Ectodermal cell (in vitro differentiated cells): ENCODE measurements at regions not wholly inside any gene's neighbourhood (a gene's known extent, or its start where the extent isn't known, plus 50 kb on each side); places are given as distances from the start of the nearest gene placed in this dataset.

ENCODE experiments used
- H3K27ac ChIP-seq: 2 replicates; pipeline ENCODE4 v1.7.0; 2013; ENCODE audit warnings: mild to moderate bottlenecking, low read depth, low read length; ENCODE audit not compliant: insufficient read depth, poor library complexity, severe bottlenecking
- H3K27me3 ChIP-seq: 2 replicates; pipeline ENCODE4 v1.7.0; 2013; ENCODE audit warnings: mild to moderate bottlenecking, low read length; ENCODE audit not compliant: insufficient read depth, control insufficient read depth, poor library complexity, severe bottlenecking
- H3K36me3 ChIP-seq: one replicate; pipeline ENCODE4 v1.7.0; 2013; ENCODE audit warnings: low read length; ENCODE audit not compliant: control insufficient read depth, insufficient read depth
- H3K4me1 ChIP-seq: one replicate; pipeline ENCODE4 v1.7.0; 2013; ENCODE audit warnings: low read length; ENCODE audit not compliant: control insufficient read depth, insufficient read depth
- H3K4me3 ChIP-seq: 2 replicates; pipeline ENCODE4 v1.7.0; 2013; ENCODE audit warnings: low read depth, low read length, control low read depth; ENCODE audit not compliant: insufficient read depth
- H3K9me3 ChIP-seq: 2 replicates; pipeline ENCODE4 v1.7.0; 2013; ENCODE audit warnings: mild to moderate bottlenecking, low read length, moderate library complexity; ENCODE audit not compliant: control insufficient read depth
- WGBS, 2 experiments: methylation state at CpG; one replicate each; pipeline ENCODE4 v1.1.7; 2013; ENCODE audit warnings: missing lambda C conversion rate in 2 of 2; 5-methylcytosine and 5-hydroxymethylcytosine counted together

GRCh38 chr3:80116281-80116680, 348.5 kb upstream of the ROBO1 start:
- no peaks in the 10 kb centered on the region for H3K9me3 ChIP-seq
- H3K27ac ChIP-seq = no peak overlapping the region
- no peak overlapping the region for H3K4me3 ChIP-seq
- no peaks in the 10 kb centered on the region for H3K27me3 ChIP-seq
- H3K4me1 ChIP-seq = no peaks in the 10 kb centered on the region
- 90 to 97% methylated on average over 2 to 3 of the region's 3 CpGs for WGBS, 2 experiments
- H3K36me3 ChIP-seq = no peaks in the 10 kb centered on the region

DNA sequence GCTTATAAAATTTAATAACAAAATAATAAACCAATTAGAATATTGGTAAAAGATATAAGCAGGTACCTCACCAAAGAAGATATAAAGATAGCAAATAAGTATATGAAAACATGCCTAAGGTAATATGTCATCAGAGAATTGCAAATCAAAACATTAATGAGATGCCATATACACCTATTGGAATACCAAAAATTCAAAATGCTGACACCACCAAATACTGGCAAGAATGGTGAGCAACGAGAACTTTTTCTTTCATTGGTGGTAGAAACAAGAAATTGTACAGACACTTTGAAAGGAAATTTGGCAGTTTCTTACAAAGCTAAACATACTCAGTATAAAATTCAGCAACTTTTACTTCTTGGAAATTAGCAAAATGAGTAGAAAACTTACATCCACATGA, 346.9 kb upstream of the ROBO1 start:
- Histone ChIP-seq H3K4me1 (no peaks in the 10 kb centered on the region), H3K27me3 (no peaks in the 10 kb centered on the region), H3K9me3 (no peaks in the 10 kb centered on the region), H3K27ac (no peak overlapping the region), H3K36me3 (no peaks in the 10 kb centered on the region), H3K4me3 (no peak overlapping the region)
- WGBS, 2 experiments = 88 to 100% methylated on average over 1 of the region's 1 CpG

GRCh38 chr3:80113331-80113730, 345.5 kb upstream of the ROBO1 start:
- Histone ChIP-seq H3K4me1 (no peaks in the 10 kb centered on the region), H3K4me3 (no peak overlapping the region), H3K9me3 (no peaks in the 10 kb centered on the region), H3K27me3 (no peaks in the 10 kb centered on the region), H3K36me3 (no peaks in the 10 kb centered on the region), H3K27ac (no peak overlapping the region)
- WGBS, 2 experiments = 92 to 93% methylated on average over 1 of the region's 1 CpG

- no peaks in the 10 kb centered on the region for H3K9me3 ChIP-seq
- WGBS, 2 experiments = no CpG with 5 or more reads among the region's 1 CpG
- H3K27me3 ChIP-seq = no peaks in the 10 kb centered on the region
- H3K27ac ChIP-seq = no peak overlapping the region
- no peak overlapping the region for H3K4me3 ChIP-seq
- H3K4me1 ChIP-seq = no peaks in the 10 kb centered on the region
- H3K36me3 ChIP-seq = no peaks in the 10 kb centered on the region
Observed at GRCh38 chr3:80099559-80100066, 331.8 kb upstream of the ROBO1 start.

DNA sequence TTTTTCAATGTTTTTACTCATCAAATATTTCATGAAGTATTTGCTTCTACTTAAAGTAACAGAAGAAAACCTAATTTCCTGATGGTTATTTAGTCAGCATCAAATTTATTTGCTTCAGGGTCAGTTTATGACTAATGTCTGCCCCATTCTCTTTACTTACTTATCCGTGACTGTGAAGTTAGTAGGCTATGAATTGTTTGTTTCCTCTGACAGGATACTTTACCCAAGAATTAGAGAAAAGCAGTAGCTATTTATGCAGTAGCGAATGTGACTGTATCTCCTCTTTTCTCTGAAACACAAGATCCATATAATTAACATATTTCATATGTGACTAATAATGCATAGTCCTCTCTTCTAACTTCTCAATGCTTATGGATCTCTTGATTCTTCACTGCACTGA, 329.9 kb upstream of the ROBO1 start:
- Histone ChIP-seq H3K27ac (no peak overlapping the region), H3K4me1 (no peaks in the 10 kb centered on the region), H3K9me3 (no peaks in the 10 kb centered on the region), H3K36me3 (no peaks in the 10 kb centered on the region), H3K27me3 (no peaks in the 10 kb centered on the region), H3K4me3 (no peak overlapping the region)
- 100% methylated on average over 2 of the region's 2 CpGs; no CpG with 5 or more reads in 1 of the 2 experiments for WGBS, 2 experiments

GRCh38 chr3:80096909-80097308, 329.1 kb upstream of the ROBO1 start:
- no peaks in the 10 kb centered on the region for H3K27me3 ChIP-seq
- H3K4me1 ChIP-seq = no peaks in the 10 kb centered on the region
- no peaks in the 10 kb centered on the region for H3K36me3 ChIP-seq
- no peaks in the 10 kb centered on the region for H3K9me3 ChIP-seq
- no peak overlapping the region for H3K27ac ChIP-seq
- no peak overlapping the region for H3K4me3 ChIP-seq
- 88 to 94% methylated on average over 2 of the region's 2 CpGs for WGBS, 2 experiments

DNA sequence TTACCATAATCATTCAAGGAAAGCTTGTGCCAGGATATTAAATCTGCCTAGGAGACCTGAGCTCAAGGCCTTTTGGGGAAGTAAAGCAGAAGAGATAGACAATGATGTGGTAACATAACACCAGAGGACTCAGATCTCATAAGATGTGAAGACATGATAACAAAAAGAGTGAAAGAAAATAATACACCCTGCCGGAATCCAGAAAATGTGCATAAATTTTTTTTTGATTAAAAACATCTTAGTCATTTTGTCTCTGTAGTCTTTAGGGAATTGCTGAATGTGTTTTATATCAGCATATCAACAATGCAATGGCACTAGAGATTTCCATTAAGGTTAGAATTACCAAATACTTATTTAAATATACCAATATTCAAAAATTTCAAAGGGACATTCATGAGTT, 326.8 kb upstream of the ROBO1 start:
- Histone ChIP-seq H3K36me3 (no peaks in the 10 kb centered on the region), H3K4me3 (no peak overlapping the region), H3K4me1 (no peaks in the 10 kb centered on the region), H3K27me3 (no peaks in the 10 kb centered on the region), H3K9me3 (no peaks in the 10 kb centered on the region), H3K27ac (no peak overlapping the region)
- WGBS, 2 experiments = 100% methylated on average over 1 of the region's 1 CpG; no CpG with 5 or more reads in 1 of the 2 experiments

GRCh38 chr3:80087767-80088166, 320.0 kb upstream of the ROBO1 start:
- Histone ChIP-seq H3K27me3 (no peaks in the 10 kb centered on the region), H3K4me1 (no peaks in the 10 kb centered on the region), H3K4me3 (no peak overlapping the region), H3K27ac (no peak overlapping the region), H3K36me3 (no peaks in the 10 kb centered on the region), H3K9me3 (no peaks in the 10 kb centered on the region)
- WGBS, 2 experiments = no CpG with 5 or more reads among the region's 1 CpG

DNA sequence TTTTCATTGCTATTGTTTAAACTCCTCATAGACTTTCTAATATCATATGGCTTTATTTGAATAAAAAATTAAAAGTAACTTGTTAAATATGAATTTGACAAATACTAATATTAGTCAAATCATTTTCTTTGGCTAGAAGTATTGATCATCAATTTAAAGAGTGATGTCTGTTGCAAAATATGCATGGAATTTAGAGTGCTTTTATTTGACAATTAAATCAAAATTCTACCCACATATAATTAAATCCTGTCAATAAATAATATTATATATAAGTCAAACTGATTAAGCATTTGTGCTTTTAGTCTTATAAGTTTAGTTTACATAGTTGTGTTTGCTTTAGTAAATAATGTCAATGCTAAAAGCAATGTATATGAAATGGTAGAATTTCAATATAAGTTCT, 318.6 kb upstream of the ROBO1 start:
- Histone ChIP-seq H3K4me3 (no peak overlapping the region), H3K9me3 (no peaks in the 10 kb centered on the region), H3K27ac (no peak overlapping the region), H3K27me3 (no peaks in the 10 kb centered on the region), H3K36me3 (no peaks in the 10 kb centered on the region), H3K4me1 (no peaks in the 10 kb centered on the region)

DNA sequence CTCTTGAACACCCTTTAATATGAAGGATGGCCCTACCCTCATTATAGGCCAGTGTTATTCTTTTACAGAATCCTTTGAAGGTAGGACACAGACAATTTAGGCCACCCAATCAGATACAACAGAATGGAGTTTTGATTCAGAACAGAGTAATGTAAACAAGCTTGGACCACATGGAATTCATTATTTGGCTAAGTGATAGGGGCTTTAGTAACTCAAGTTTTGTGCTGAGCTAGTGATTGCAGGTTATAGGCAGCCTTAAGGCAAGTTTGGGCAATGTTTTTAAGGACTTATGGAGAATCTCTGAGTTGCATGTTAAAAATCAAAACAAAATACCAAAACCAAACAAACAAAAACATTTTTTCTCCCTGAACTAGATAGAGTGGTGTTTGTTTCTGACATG, 312.1 kb upstream of the ROBO1 start:
- Histone ChIP-seq H3K9me3 (no peaks in the 10 kb centered on the region), H3K27me3 (no peaks in the 10 kb centered on the region), H3K27ac (no peak overlapping the region), H3K36me3 (no peaks in the 10 kb centered on the region), H3K4me1 (no peaks in the 10 kb centered on the region), H3K4me3 (no peak overlapping the region)

GRCh38 chr3:80068459-80068858, 300.7 kb upstream of the ROBO1 start:
- no peak overlapping the region for H3K4me3 ChIP-seq
- no peak overlapping the region for H3K27ac ChIP-seq
- H3K27me3 ChIP-seq = no peaks in the 10 kb centered on the region
- no peaks in the 10 kb centered on the region for H3K36me3 ChIP-seq
- WGBS, 2 experiments = 87 to 90% methylated on average over 3 of the region's 3 CpGs
- H3K4me1 ChIP-seq = no peaks in the 10 kb centered on the region
- no peaks in the 10 kb centered on the region for H3K9me3 ChIP-seq
